GM12878 (cell line): ENCODE measurements at regions not wholly inside any gene's neighbourhood (a gene's known extent, or its start where the extent isn't known, plus 50 kb on each side); places are given as distances from the start of the nearest gene placed in this dataset.

Experiments used
- ATAC-seq: fragments of 200-7000 bp; cut with Tn5 transposase; 3 replicates; pipeline ENCODE4 v1.9.1; 2020; ENCODE audit warnings: mild to moderate bottlenecking, moderate library complexity
- BruUV-seq: library from RNA; stranded (reverse); fragments of 400-500 nt; replicated peaks from 2 replicates; lab custom pipeline; 2021; lab: Mats Ljungman, UMichigan
- CTCF ChIA-PET: fragments of 300-600 bp; sonication (Branson Sonifier 250); formaldehyde crosslinking; extraction: SDS; loops from one replicate; lab custom pipeline; 2021; ENCODE audit warnings: inconsistent platforms; lab: Yijun Ruan, JAX
- POLR2A ChIA-PET: fragments of 350-600 bp; formaldehyde crosslinking; extraction: SDS; loops from one replicate; lab custom pipeline; 2021; ENCODE audit warnings: inconsistent platforms; lab: Charles Lee
- RAD21 ChIA-PET: fragments of 300-600 bp; sonication (Branson Sonifier 250); formaldehyde crosslinking; loops from one replicate; lab custom pipeline; 2023; ENCODE audit warnings: antibody characterized with exemption; ENCODE audit not compliant: unreplicated experiment; lab: Charles Lee
- SMC1A ChIA-PET: fragments of 300-600 bp; sonication (Branson Sonifier 250); formaldehyde crosslinking; loops from one replicate; lab custom pipeline; 2023; ENCODE audit not compliant: unreplicated experiment, uncharacterized antibody; lab: Charles Lee
- DNase-seq: peaks from one replicate; pipeline ENCODE4 v3.0.0-alpha.2; 2011; ENCODE audit warnings: low read depth, low spot score
- FAIRE-seq: peaks from 3 replicates; lab custom pipeline; 2011; peaks lifted over from hg19 to GRCh38; lab: Jason Lieb, UNC
- H2AFZ ChIP-seq: 2 replicates; pipeline ENCODE4 v1.6.0; 2011; ENCODE audit warnings: low read depth, low read length, control low read depth; ENCODE audit not compliant: control insufficient read depth
- H3K27ac ChIP-seq: 2 replicates; pipeline ENCODE4 v1.5.1; 2011; ENCODE audit warnings: control low read depth; ENCODE audit not compliant: control insufficient read depth, insufficient read depth
- H3K27me3 ChIP-seq, 2 experiments: replicated peaks in 1 of 2; 2 replicates each; pipeline versions ENCODE4 v1.6.0 to v1.6.1; 2011; ENCODE audit warnings: low read length in 1 of 2; ENCODE audit not compliant: control insufficient read depth in 2 of 2, insufficient read depth in 2 of 2
- H3K36me3 ChIP-seq, 2 experiments: 2 replicates each; pipeline ENCODE4 v1.5.1; 2011; ENCODE audit warnings: low read length in 1 of 2; ENCODE audit not compliant: control insufficient read depth in 2 of 2, insufficient read depth in 2 of 2
- H3K4me1 ChIP-seq: 2 replicates; pipeline ENCODE4 v1.6.1; 2011; ENCODE audit warnings: mild to moderate bottlenecking, low read length, moderate library complexity, mixed read lengths; ENCODE audit not compliant: control insufficient read depth, insufficient read depth
- H3K4me2 ChIP-seq: 2 replicates; pipeline ENCODE4 v1.6.0; 2011; ENCODE audit warnings: control low read depth; ENCODE audit not compliant: control insufficient read depth, insufficient read depth
- H3K4me3 ChIP-seq: fragments of 200-600 bp; sonication (generic); 2 replicates; pipeline ENCODE4 v1.5.1; 2016
- H3K79me2 ChIP-seq: 2 replicates; pipeline ENCODE4 v1.6.0; 2011; ENCODE audit warnings: low read length; ENCODE audit not compliant: control insufficient read depth, insufficient read depth
- H3K9ac ChIP-seq: 2 replicates; pipeline ENCODE4 v1.8.0; 2011; ENCODE audit warnings: low read length, control low read depth, mixed read lengths; ENCODE audit not compliant: control insufficient read depth, insufficient read depth
- H3K9me3 ChIP-seq: replicated peaks from 3 replicates; pipeline ENCODE4 v1.5.1; 2011; ENCODE audit warnings: mild to moderate bottlenecking, low read length; ENCODE audit not compliant: control insufficient read depth, insufficient read depth
- H4K20me1 ChIP-seq: 2 replicates; pipeline ENCODE4 v1.6.0; 2011; ENCODE audit not compliant: control insufficient read depth, insufficient read depth
- ATF2 ChIP-seq: IDR thresholded peaks from 2 replicates; pipeline ENCODE4 v1.6.1; 2012; ENCODE audit warnings: low read length, inconsistent platforms
- BACH1 ChIP-seq: fragments of 450-650 bp; IDR thresholded peaks from 2 replicates; pipeline ENCODE4 v1.6.1; 2017; ENCODE audit warnings: mild to moderate bottlenecking, borderline replicate concordance
- DPF2 ChIP-seq: fragments of 450-650 bp; IDR thresholded peaks from 2 replicates; pipeline ENCODE4 v1.6.1; 2017; ENCODE audit warnings: mild to moderate bottlenecking
- HDAC2 ChIP-seq: fragments of 200-600 bp; sonication (generic); IDR thresholded peaks from 2 replicates; pipeline ENCODE4 v1.6.1; 2017
- IRF3 ChIP-seq: fragments of 450-650 bp; IDR thresholded peaks from 2 replicates; pipeline ENCODE4 v1.6.1; 2014; ENCODE audit warnings: mild to moderate bottlenecking
- IRF4 ChIP-seq: IDR thresholded peaks from 2 replicates; pipeline ENCODE4 v1.6.1; 2011; ENCODE audit warnings: low read depth, low read length
- MYB ChIP-seq: fragments of 150-350 bp; IDR thresholded peaks from 2 replicates; pipeline ENCODE4 v1.6.1; 2014; ENCODE audit warnings: mild to moderate bottlenecking, low read depth, low read length, borderline replicate concordance
- RBBP5 ChIP-seq: fragments of 200-600 bp; sonication (generic); conservative IDR thresholded peaks from 2 replicates; pipeline ENCODE4 v1.6.1; 2016
- SMAD5 ChIP-seq: IDR thresholded peaks from 2 replicates; pipeline ENCODE4 v1.6.1; 2016; ENCODE audit warnings: antibody characterized with exemption, low read depth
- SMARCA5 ChIP-seq: fragments of 450-650 bp; IDR thresholded peaks from 2 replicates; pipeline ENCODE4 v1.6.1; 2017; ENCODE audit warnings: mild to moderate bottlenecking
- SUPT20H ChIP-seq: IDR thresholded peaks from 2 replicates; pipeline ENCODE4 v1.6.1; 2011; ENCODE audit warnings: low read depth, mild to moderate bottlenecking, low read length, moderate library complexity, borderline replicate concordance; ENCODE audit not compliant: control insufficient read depth
- YY1 ChIP-seq: IDR thresholded peaks from 2 replicates; pipeline ENCODE4 v1.6.1; 2011; ENCODE audit warnings: low read depth, mild to moderate bottlenecking, low read length
- ZBED1 ChIP-seq: IDR thresholded peaks from 2 replicates; pipeline ENCODE4 v1.6.1; 2016; ENCODE audit warnings: borderline replicate concordance
- ZNF384 ChIP-seq: IDR thresholded peaks from 2 replicates; pipeline ENCODE4 v1.6.1; 2012; ENCODE audit warnings: low read depth, mild to moderate bottlenecking, low read length, improper control_type of control experiment, borderline replicate concordance
- ZZZ3 ChIP-seq: IDR thresholded peaks from 2 replicates; pipeline ENCODE4 v1.6.1; 2011; ENCODE audit warnings: low read depth; ENCODE audit not compliant: control insufficient read depth, insufficient read length
- in situ Hi-C: fragments of 300-500 bp; cut with MboI; formaldehyde crosslinking; loops from 9 replicates; pipeline ENCODE4 v1.14.3; 2018; ENCODE audit warnings: mixed read lengths
- intact Hi-C: fragments of 100-400 bp; cut with micrococcal nuclease; formaldehyde crosslinking; loops from one replicate; pipeline ENCODE4 v1.14.2; 2022; ENCODE audit not compliant: unreplicated experiment

- TF ChIP-seq IRF3 (no peak), YY1 (no peak), BACH1 (no peak), SMAD5 (no peak), SUPT20H (no peak), RBBP5 (no peak), HDAC2 (no peak), ATF2 (no peak), SMARCA5 (no peak)
These were observed 357.8 kb upstream of the RGMB start (continued) for GRCh38 chr5:98415663-98416062.

- TF ChIP-seq DPF2 = no peak
- TF ChIP-seq ZNF384 = no peak
- no peak for TF ChIP-seq MYB
- no peak for TF ChIP-seq ZBED1
- TF ChIP-seq ZZZ3 = no peak
- TF ChIP-seq IRF4 = no peak
- ChIA-PET POLR2A (no interaction called here), RAD21 (no interaction called here), CTCF (interaction anchor here (1.1 to 2.2 kb wide), 3 partner anchors 9 to 14 kb away, joined by 3 to 7 read pairs (median 6); no protein-coding TSS in a partner anchor), SMC1A (interaction anchor here (1.5 kb wide), 1 partner anchor 60 kb away, joined by 3 read pairs; no protein-coding TSS in a partner anchor)
- H3K27me3 ChIP-seq = no peaks in the 10 kb centered on the region
- no peaks in the 10 kb centered on the region for H3K79me2 ChIP-seq
- H3K36me3 ChIP-seq = no peaks in the 10 kb centered on the region
- no TSS peak for BruUV-seq
- no peaks in the 10 kb centered on the region for H4K20me1 ChIP-seq
- H3K9me3 ChIP-seq = no peaks in the 10 kb centered on the region
- in situ Hi-C loops = no loop called here
- ATAC-seq (no peak), DNase-seq (no peak), FAIRE-seq (no peak)
- no peak overlapping the region for H3K4me2 ChIP-seq
- H2AFZ ChIP-seq = no peak overlapping the region
- H3K4me1 ChIP-seq = no peaks in the 10 kb centered on the region
- intact Hi-C loops = no loop called here
- no peak overlapping the region for H3K9ac ChIP-seq
- no peak overlapping the region for H3K4me3 ChIP-seq
- H3K27ac ChIP-seq = no peak overlapping the region
These were observed 356.9 kb upstream of the RGMB start for GRCh38 chr5:98416541-98416940.
